ENCODE measurements at regions not wholly inside any gene's neighbourhood (a gene's known extent, or its start where the extent isn't known, plus 50 kb on each side); places are given as distances from the start of the nearest gene placed in this dataset.

GRCh38 chr5:9898319-9898718, 268.2 kb upstream of the TAS2R1 start:
- TF ChIP-seq CTCF (IDR thresholded peaks at IDR 0.05) (no peak), POLR2A (IDR thresholded peaks at IDR 0.05) (no peak)
